ENCODE measurements at regions not wholly inside any gene's neighbourhood (a gene's known extent, or its start where the extent isn't known, plus 50 kb on each side); places are given as distances from the start of the nearest gene placed in this dataset.

DNA sequence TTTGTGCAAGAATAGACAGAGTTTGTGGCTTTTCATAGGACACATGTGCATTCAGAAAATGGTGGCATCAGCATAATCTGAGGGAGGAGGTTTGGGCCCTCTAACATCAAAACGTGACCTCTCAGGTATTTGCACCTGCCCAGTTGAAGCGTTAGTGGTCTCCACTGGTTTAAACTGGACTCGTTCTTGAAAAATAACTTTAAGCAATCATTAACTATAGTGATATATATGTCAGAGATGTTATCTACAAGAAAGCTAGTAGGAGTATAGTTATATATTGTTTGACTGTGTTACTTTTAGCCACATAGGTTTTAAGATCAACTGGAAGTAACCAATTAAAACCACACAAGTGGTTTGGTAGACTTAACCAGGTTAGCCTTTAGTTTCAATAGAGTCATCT is 607.4 kb downstream of the MAFB start:
- Histone ChIP-seq H3K9ac (ENCODE audit: low read depth in 1 of 2, low read length in 2 of 2) (no peak overlapping the region), H3K27ac (ENCODE audit: low read depth, low read length) (no peak overlapping the region), H3K4me3 (ENCODE audit: low read depth in 1 of 2, low read length in 2 of 2) (no peak overlapping the region), H3K9me3 (ENCODE audit: control insufficient read depth in 1 of 2, low read length in 2 of 2) (no peaks in the 10 kb centered on the region), H3K27me3 (ENCODE audit: control insufficient read depth in 1 of 2, insufficient read depth in 2 of 2, low read length in 2 of 2) (no peaks in the 10 kb centered on the region), H3K36me3 (ENCODE audit: control insufficient read depth in 1 of 2, insufficient read depth in 2 of 2, low read length in 2 of 2) (no peaks in the 10 kb centered on the region), H3K4me1 (ENCODE audit: control insufficient read depth in 1 of 2, insufficient read depth in 2 of 2, low read length in 2 of 2) (no peaks in the 10 kb centered on the region)

DNA sequence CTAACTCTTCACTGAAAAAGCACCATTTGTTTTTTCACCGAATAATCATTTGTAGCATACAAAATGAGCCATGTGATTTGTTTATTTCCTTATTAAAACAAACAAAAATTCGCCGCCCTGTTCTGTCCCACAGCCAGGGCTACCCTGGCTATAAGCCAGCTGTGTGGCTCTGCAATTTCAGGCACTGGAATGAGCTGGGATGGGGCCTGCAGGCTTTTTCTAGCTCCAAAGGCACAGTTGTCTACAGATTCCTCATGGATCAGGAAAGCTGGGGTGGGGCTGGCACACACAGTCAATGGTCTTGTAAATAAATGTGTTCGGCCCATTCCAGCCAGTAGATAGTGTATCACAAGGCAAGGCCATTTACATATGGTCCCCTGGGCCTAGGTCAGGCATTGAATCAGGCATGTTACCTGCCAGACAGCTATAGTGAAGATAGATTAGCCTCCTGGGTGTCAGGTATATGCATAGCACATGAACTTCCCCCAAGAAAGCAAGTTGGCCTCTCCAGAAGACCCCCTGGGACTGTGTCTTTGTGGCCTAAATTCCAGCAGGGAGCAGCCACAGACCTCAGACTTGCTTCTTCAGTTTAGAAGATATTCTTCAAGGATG is 608.9 kb downstream of the MAFB start:
- H3K27me3 ChIP-seq (ENCODE audit: control insufficient read depth in 1 of 2, insufficient read depth in 2 of 2, low read length in 2 of 2), result no peaks in the 10 kb centered on the region
- H3K4me1 ChIP-seq (ENCODE audit: control insufficient read depth in 1 of 2, insufficient read depth in 2 of 2, low read length in 2 of 2), result no peaks in the 10 kb centered on the region
- no peak overlapping the region for H3K9ac ChIP-seq (ENCODE audit: low read depth in 1 of 2, low read length in 2 of 2)
- no peak overlapping the region for H3K4me3 ChIP-seq (ENCODE audit: low read depth in 1 of 2, low read length in 2 of 2)
- no peaks in the 10 kb centered on the region for H3K36me3 ChIP-seq (ENCODE audit: control insufficient read depth in 1 of 2, insufficient read depth in 2 of 2, low read length in 2 of 2)
- H3K27ac ChIP-seq (ENCODE audit: low read depth, low read length), result no peak overlapping the region
- no peaks in the 10 kb centered on the region for H3K9me3 ChIP-seq (ENCODE audit: control insufficient read depth in 1 of 2, low read length in 2 of 2)

DNA sequence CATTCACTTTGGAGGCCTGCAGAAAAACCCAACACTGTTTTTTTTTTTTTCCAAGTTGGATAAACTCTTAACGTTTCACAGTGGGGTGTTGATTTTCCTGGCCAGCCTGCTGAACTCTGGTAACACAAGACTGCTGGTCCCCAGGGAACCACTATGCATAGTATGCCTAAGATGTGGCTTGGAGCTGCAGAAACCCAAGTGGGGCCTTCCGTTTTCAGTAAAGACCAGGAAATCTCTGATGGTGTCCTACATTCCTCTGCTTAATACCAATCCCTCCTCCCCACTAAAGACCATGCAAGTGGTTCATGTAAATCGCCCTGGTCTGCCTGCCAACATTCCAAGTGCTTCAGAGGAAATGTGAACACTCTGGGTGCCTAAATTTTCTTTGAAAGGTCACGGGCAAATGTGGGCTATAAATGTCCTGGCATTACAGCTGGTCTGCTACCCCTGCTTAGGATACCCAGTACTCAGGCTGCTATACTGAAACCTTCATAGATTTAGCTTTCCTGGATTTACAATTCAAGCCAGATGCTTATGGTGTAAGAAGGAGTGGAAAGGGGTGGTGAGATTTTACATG is 615.4 kb downstream of the MAFB start:
- Histone ChIP-seq H3K36me3 (ENCODE audit: control insufficient read depth in 1 of 2, insufficient read depth in 2 of 2, low read length in 2 of 2) (no peaks in the 10 kb centered on the region), H3K27ac (ENCODE audit: low read depth, low read length) (no peak overlapping the region), H3K9me3 (ENCODE audit: control insufficient read depth in 1 of 2, low read length in 2 of 2) (no peaks in the 10 kb centered on the region), H3K4me3 (ENCODE audit: low read depth in 1 of 2, low read length in 2 of 2) (no peak overlapping the region), H3K4me1 (ENCODE audit: control insufficient read depth in 1 of 2, insufficient read depth in 2 of 2, low read length in 2 of 2) (no peaks in the 10 kb centered on the region), H3K27me3 (ENCODE audit: control insufficient read depth in 1 of 2, insufficient read depth in 2 of 2, low read length in 2 of 2) (no peaks in the 10 kb centered on the region), H3K9ac (ENCODE audit: low read depth in 1 of 2, low read length in 2 of 2) (no peak overlapping the region)

DNA sequence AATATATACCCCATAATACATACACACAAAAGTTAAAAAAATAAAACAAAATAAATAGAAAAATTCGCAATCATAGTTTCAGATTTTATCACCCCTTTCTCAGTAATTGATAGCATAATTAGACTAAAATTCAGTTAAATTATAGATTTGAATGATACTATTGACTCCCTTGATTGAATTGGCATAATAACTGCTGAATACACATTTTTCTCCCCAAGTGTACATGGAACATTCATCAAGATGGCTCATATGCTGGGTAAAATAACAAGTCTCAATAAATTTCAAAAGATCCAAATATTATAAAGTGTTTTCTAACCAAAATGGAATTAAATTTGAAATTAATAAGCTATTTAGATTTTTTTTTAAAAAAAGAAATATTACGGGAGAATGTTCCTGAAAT is 616.1 kb downstream of the MAFB start:
- no peak overlapping the region for H3K4me3 ChIP-seq (ENCODE audit: low read depth in 1 of 2, low read length in 2 of 2)
- H3K9me3 ChIP-seq (ENCODE audit: control insufficient read depth in 1 of 2, low read length in 2 of 2), result no peaks in the 10 kb centered on the region
- no peak overlapping the region for H3K27ac ChIP-seq (ENCODE audit: low read depth, low read length)
- no peaks in the 10 kb centered on the region for H3K27me3 ChIP-seq (ENCODE audit: control insufficient read depth in 1 of 2, insufficient read depth in 2 of 2, low read length in 2 of 2)
- no peaks in the 10 kb centered on the region for H3K36me3 ChIP-seq (ENCODE audit: control insufficient read depth in 1 of 2, insufficient read depth in 2 of 2, low read length in 2 of 2)
- H3K4me1 ChIP-seq (ENCODE audit: control insufficient read depth in 1 of 2, insufficient read depth in 2 of 2, low read length in 2 of 2), result no peaks in the 10 kb centered on the region
- no peak overlapping the region for H3K9ac ChIP-seq (ENCODE audit: low read depth in 1 of 2, low read length in 2 of 2)

DNA sequence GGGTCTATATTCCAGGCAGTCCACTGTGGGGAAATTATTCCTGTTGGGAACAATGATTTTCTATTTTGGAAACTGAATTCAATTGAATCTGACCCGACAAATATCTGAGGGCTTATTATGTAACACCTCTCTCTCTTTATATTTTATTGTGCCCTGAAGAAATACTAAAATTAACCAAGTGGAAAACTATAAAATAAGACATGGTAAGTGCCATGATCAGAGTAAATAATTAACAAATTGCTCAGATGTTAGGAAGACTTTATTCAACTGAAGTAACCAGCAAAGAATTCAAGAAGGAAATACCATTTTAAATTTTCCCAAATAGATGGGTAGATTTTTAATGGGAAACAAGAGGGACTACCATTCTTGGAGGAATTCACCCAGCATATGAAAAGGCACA is 632.9 kb downstream of the MAFB start:
- H3K4me3 ChIP-seq (ENCODE audit: low read depth in 1 of 2, low read length in 2 of 2), result no peak overlapping the region

DNA sequence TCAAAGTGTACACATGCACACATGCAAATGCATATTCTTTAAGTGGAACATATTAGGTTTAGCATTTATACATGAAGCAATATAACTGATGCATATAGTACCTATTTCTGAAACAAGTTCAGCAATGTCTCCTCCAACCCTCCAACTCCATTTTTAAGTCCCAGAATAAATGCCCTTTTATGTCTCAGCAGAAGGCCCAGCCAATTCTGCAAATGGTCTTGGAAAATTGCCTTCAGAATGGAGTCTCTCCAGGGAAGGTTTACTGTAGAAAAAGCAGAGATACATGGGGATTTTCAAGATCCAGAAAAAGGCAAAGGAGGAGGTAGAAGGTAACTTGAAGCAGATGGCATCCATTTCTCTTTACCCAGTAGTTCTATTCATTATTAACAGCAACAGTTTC is 633.3 kb downstream of the MAFB start:
- H3K9me3 ChIP-seq (ENCODE audit: control insufficient read depth in 1 of 2, low read length in 2 of 2), result no peaks in the 10 kb centered on the region
- no peak overlapping the region for H3K27ac ChIP-seq (ENCODE audit: low read depth, low read length)
- no peaks in the 10 kb centered on the region for H3K4me1 ChIP-seq (ENCODE audit: control insufficient read depth in 1 of 2, insufficient read depth in 2 of 2, low read length in 2 of 2)
- no peaks in the 10 kb centered on the region for H3K27me3 ChIP-seq (ENCODE audit: control insufficient read depth in 1 of 2, insufficient read depth in 2 of 2, low read length in 2 of 2)
- H3K4me3 ChIP-seq (ENCODE audit: low read depth in 1 of 2, low read length in 2 of 2), result no peak overlapping the region
- no peaks in the 10 kb centered on the region for H3K36me3 ChIP-seq (ENCODE audit: control insufficient read depth in 1 of 2, insufficient read depth in 2 of 2, low read length in 2 of 2)
- H3K9ac ChIP-seq (ENCODE audit: low read depth in 1 of 2, low read length in 2 of 2), result no peak overlapping the region

More for the DNA sequence above, 632.9 kb downstream of the MAFB start:
- Histone ChIP-seq H3K27ac (ENCODE audit: low read depth, low read length) (no peak overlapping the region), H3K36me3 (ENCODE audit: control insufficient read depth in 1 of 2, insufficient read depth in 2 of 2, low read length in 2 of 2) (no peaks in the 10 kb centered on the region), H3K27me3 (ENCODE audit: control insufficient read depth in 1 of 2, insufficient read depth in 2 of 2, low read length in 2 of 2) (no peaks in the 10 kb centered on the region), H3K4me1 (ENCODE audit: control insufficient read depth in 1 of 2, insufficient read depth in 2 of 2, low read length in 2 of 2) (no peaks in the 10 kb centered on the region), H3K9ac (ENCODE audit: low read depth in 1 of 2, low read length in 2 of 2) (no peak overlapping the region), H3K9me3 (ENCODE audit: control insufficient read depth in 1 of 2, low read length in 2 of 2) (no peaks in the 10 kb centered on the region)

DNA sequence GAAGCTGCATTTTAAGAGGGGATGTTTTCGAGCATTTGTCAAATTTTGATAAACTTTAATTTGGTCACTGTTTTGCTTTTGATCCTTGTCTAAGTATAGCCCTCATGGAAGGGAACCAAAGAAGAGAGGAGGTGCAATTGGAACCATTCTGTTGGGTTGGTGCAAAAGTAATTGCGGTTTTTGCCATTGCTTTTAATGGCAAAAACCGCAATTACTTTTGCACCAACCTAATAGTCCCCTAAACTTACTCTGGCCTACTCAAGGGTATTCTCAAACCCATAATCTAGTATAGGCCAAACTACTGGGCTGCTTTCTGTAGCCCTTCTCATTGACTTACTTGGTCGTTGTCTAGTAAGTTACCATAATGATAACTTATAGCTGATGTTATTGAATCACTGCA is 634.7 kb downstream of the MAFB start:
- no peaks in the 10 kb centered on the region for H3K9me3 ChIP-seq (ENCODE audit: control insufficient read depth in 1 of 2, low read length in 2 of 2)

DNA sequence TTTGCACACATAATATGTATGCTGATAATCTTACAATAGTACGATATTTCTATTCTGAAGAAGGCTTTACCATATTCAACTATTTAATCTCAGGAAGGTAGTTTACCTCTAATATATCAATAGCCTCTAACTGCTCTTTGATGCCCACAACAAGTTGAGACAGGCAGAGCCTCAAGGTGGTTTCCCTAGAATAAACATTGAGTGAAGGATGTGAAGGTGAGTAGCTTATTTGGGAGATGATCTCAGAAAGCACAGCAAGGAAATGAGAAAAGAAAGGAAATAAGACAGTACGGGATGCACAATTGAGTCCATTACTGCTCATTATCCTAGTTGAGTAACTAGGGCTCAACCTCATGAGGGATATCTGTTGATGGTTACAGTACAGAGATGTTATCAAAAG is 638.4 kb downstream of the MAFB start:
- Histone ChIP-seq H3K27me3 (ENCODE audit: control insufficient read depth in 1 of 2, insufficient read depth in 2 of 2, low read length in 2 of 2) (no peaks in the 10 kb centered on the region), H3K9me3 (ENCODE audit: control insufficient read depth in 1 of 2, low read length in 2 of 2) (no peaks in the 10 kb centered on the region), H3K4me3 (ENCODE audit: low read depth in 1 of 2, low read length in 2 of 2) (no peak overlapping the region), H3K4me1 (ENCODE audit: control insufficient read depth in 1 of 2, insufficient read depth in 2 of 2, low read length in 2 of 2) (no peaks in the 10 kb centered on the region), H3K27ac (ENCODE audit: low read depth, low read length) (no peak overlapping the region), H3K36me3 (ENCODE audit: control insufficient read depth in 1 of 2, insufficient read depth in 2 of 2, low read length in 2 of 2) (no peaks in the 10 kb centered on the region), H3K9ac (ENCODE audit: low read depth in 1 of 2, low read length in 2 of 2) (no peak overlapping the region)

More for the DNA sequence above, 634.7 kb downstream of the MAFB start:
- Histone ChIP-seq H3K27me3 (ENCODE audit: control insufficient read depth in 1 of 2, insufficient read depth in 2 of 2, low read length in 2 of 2) (no peaks in the 10 kb centered on the region), H3K4me1 (ENCODE audit: control insufficient read depth in 1 of 2, insufficient read depth in 2 of 2, low read length in 2 of 2) (no peaks in the 10 kb centered on the region), H3K27ac (ENCODE audit: low read depth, low read length) (no peak overlapping the region), H3K9ac (ENCODE audit: low read depth in 1 of 2, low read length in 2 of 2) (no peak overlapping the region), H3K36me3 (ENCODE audit: control insufficient read depth in 1 of 2, insufficient read depth in 2 of 2, low read length in 2 of 2) (no peaks in the 10 kb centered on the region), H3K4me3 (ENCODE audit: low read depth in 1 of 2, low read length in 2 of 2) (no peak overlapping the region)

DNA sequence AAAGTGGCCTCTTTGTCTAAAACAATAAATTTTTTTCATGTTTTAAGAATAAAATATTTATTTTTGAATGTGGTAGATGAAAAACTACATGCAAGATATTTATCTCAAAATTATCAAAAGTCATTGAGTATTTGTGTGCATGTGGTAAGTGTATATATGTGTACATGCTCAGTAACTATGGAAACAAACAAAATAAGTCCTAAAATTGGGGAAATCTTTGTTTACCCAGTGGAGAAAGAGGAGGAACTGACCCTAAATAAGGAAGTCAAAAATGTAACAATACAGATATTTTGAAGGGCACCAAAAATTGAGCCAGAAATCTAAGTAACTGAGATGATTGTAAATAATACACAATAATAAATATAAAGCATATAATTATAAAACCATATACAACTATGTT is 639.2 kb downstream of the MAFB start:
- H3K4me1 ChIP-seq (ENCODE audit: control insufficient read depth in 1 of 2, insufficient read depth in 2 of 2, low read length in 2 of 2), result no peaks in the 10 kb centered on the region
- H3K4me3 ChIP-seq (ENCODE audit: low read depth in 1 of 2, low read length in 2 of 2), result no peak overlapping the region
- no peaks in the 10 kb centered on the region for H3K9me3 ChIP-seq (ENCODE audit: control insufficient read depth in 1 of 2, low read length in 2 of 2)
- no peaks in the 10 kb centered on the region for H3K27me3 ChIP-seq (ENCODE audit: control insufficient read depth in 1 of 2, insufficient read depth in 2 of 2, low read length in 2 of 2)
- no peak overlapping the region for H3K9ac ChIP-seq (ENCODE audit: low read depth in 1 of 2, low read length in 2 of 2)
- no peak overlapping the region for H3K27ac ChIP-seq (ENCODE audit: low read depth, low read length)
- no peaks in the 10 kb centered on the region for H3K36me3 ChIP-seq (ENCODE audit: control insufficient read depth in 1 of 2, insufficient read depth in 2 of 2, low read length in 2 of 2)

DNA sequence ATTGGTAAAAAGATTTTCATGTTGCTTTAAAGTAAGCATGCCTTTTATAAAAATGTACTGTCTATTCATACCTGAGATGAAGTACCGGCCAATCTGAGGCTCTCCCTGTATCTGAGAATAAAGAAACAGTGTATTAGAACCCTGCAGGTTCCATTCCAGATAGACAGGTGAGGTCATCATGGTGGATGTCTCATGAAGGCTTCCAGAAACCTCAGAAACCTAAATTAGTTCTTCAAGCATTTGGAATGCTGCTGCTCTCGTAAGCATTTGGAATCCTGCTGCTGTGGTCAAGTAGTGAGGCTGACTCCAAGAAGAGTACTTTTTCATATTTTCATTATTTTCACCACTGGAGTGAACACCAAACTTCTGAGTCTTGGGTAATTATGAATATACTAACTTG is 642.3 kb downstream of the MAFB start:
- no peak overlapping the region for H3K9ac ChIP-seq (ENCODE audit: low read depth in 1 of 2, low read length in 2 of 2)
- no peak overlapping the region for H3K4me3 ChIP-seq (ENCODE audit: low read depth in 1 of 2, low read length in 2 of 2)
- H3K27me3 ChIP-seq (ENCODE audit: control insufficient read depth in 1 of 2, insufficient read depth in 2 of 2, low read length in 2 of 2), result no peaks in the 10 kb centered on the region
- H3K36me3 ChIP-seq (ENCODE audit: control insufficient read depth in 1 of 2, insufficient read depth in 2 of 2, low read length in 2 of 2), result no peaks in the 10 kb centered on the region
- no peak overlapping the region for H3K27ac ChIP-seq (ENCODE audit: low read depth, low read length)
- no peaks in the 10 kb centered on the region for H3K4me1 ChIP-seq (ENCODE audit: control insufficient read depth in 1 of 2, insufficient read depth in 2 of 2, low read length in 2 of 2)
- no peaks in the 10 kb centered on the region for H3K9me3 ChIP-seq (ENCODE audit: control insufficient read depth in 1 of 2, low read length in 2 of 2)

Measured in duodenal mucosa (tissue), 2 donors.